ENCODE measurements at regions not wholly inside any gene's neighbourhood (a gene's known extent, or its start where the extent isn't known, plus 50 kb on each side); places are given as distances from the start of the nearest gene placed in this dataset.

DNA sequence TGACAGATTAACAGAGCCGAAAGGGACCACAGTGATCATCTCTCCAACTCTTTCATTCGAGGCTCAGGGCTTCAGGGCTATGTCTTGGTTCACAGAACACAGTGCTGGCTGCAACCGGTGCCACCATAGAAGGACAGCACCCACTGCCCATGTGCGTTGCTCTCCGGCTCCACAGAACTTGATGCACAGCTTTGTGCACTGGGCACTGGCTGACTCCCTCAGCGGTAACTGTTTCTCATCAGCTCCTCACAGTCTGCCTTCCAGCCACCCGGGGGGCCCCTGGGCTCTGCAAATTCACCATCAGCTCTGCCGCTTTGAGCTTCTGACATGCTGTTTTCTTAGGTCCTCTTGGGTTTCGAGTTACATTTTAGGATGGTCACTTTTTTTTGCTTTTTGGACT, 124.3 kb upstream of the RAB12 start (continued):
- TF ChIP-seq ZNF416 (CRISPR knock-in tag; IDR thresholded peaks at IDR 0.05) (no peak), ESRRA (CRISPR knock-in tag; IDR thresholded peaks at IDR 0.05; ENCODE audit: borderline replicate concordance) (no peak), GABPB1 (CRISPR knock-in tag; IDR thresholded peaks at IDR 0.05) (no peak), ZNF396 (CRISPR knock-in tag; IDR thresholded peaks at IDR 0.05; ENCODE audit: borderline replicate concordance) (no peak), KAT7 (CRISPR knock-in tag; IDR thresholded peaks at IDR 0.05; ENCODE audit: borderline replicate concordance) (no peak), GTF2I (CRISPR knock-in tag; conservative IDR thresholded peaks at IDR 0.05) (no peak), ZBTB21 (CRISPR knock-in tag; IDR thresholded peaks at IDR 0.05; ENCODE audit: borderline replicate concordance) (no peak), MYBL2 (CRISPR knock-in tag; IDR thresholded peaks at IDR 0.05) (no peak), NR3C1 (CRISPR knock-in tag; conservative IDR thresholded peaks at IDR 0.05; ENCODE audit: low read depth) (no peak), TEAD1 (CRISPR knock-in tag; IDR thresholded peaks at IDR 0.05) (no peak)
- TF ChIP-seq, protein P1, sequence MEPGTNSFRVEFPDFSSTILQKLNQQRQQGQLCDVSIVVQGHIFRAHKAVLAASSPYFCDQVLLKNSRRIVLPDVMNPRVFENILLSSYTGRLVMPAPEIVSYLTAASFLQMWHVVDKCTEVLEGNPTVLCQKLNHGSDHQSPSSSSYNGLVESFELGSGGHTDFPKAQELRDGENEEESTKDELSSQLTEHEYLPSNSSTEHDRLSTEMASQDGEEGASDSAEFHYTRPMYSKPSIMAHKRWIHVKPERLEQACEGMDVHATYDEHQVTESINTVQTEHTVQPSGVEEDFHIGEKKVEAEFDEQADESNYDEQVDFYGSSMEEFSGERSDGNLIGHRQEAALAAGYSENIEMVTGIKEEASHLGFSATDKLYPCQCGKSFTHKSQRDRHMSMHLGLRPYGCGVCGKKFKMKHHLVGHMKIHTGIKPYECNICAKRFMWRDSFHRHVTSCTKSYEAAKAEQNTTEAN (CRISPR knock-in tag; IDR thresholded peaks at IDR 0.05): no peak
- TF ChIP-seq, protein P2, sequence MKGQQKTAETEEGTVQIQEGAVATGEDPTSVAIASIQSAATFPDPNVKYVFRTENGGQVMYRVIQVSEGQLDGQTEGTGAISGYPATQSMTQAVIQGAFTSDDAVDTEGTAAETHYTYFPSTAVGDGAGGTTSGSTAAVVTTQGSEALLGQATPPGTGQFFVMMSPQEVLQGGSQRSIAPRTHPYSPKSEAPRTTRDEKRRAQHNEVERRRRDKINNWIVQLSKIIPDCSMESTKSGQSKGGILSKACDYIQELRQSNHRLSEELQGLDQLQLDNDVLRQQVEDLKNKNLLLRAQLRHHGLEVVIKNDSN (CRISPR knock-in tag; IDR thresholded peaks at IDR 0.05): no peak
- TF ChIP-seq, protein P3, sequence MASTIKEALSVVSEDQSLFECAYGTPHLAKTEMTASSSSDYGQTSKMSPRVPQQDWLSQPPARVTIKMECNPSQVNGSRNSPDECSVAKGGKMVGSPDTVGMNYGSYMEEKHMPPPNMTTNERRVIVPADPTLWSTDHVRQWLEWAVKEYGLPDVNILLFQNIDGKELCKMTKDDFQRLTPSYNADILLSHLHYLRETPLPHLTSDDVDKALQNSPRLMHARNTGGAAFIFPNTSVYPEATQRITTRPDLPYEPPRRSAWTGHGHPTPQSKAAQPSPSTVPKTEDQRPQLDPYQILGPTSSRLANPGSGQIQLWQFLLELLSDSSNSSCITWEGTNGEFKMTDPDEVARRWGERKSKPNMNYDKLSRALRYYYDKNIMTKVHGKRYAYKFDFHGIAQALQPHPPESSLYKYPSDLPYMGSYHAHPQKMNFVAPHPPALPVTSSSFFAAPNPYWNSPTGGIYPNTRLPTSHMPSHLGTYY (CRISPR knock-in tag; IDR thresholded peaks at IDR 0.05): no peak

DNA sequence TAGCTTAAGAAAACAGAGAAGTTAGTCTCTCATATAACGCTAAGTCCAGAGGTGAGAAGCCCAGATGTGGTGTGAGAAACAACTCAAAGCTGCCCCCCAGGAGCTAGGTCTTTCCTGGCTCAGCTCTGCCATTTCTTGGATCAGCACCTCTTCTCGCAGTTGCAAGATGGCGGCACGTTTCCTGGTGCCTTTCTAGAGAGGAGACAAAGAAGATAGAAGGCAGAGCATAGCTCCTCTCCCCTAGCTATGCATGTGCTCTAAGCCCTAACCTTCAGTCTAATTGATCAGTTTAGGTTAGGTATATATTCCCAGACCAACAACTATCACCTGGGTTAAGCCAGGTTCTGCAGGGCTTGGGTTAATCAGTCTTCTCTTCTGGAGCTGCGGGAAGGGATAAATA, 119.5 kb upstream of the RAB12 start:
- TF ChIP-seq, protein P4, sequence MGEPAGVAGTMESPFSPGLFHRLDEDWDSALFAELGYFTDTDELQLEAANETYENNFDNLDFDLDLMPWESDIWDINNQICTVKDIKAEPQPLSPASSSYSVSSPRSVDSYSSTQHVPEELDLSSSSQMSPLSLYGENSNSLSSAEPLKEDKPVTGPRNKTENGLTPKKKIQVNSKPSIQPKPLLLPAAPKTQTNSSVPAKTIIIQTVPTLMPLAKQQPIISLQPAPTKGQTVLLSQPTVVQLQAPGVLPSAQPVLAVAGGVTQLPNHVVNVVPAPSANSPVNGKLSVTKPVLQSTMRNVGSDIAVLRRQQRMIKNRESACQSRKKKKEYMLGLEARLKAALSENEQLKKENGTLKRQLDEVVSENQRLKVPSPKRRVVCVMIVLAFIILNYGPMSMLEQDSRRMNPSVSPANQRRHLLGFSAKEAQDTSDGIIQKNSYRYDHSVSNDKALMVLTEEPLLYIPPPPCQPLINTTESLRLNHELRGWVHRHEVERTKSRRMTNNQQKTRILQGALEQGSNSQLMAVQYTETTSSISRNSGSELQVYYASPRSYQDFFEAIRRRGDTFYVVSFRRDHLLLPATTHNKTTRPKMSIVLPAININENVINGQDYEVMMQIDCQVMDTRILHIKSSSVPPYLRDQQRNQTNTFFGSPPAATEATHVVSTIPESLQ (CRISPR knock-in tag; IDR thresholded peaks at IDR 0.05): no peak
- no peak for TF ChIP-seq TP53 (CRISPR knock-in tag; IDR thresholded peaks at IDR 0.05)
- TF ChIP-seq, protein P5, sequence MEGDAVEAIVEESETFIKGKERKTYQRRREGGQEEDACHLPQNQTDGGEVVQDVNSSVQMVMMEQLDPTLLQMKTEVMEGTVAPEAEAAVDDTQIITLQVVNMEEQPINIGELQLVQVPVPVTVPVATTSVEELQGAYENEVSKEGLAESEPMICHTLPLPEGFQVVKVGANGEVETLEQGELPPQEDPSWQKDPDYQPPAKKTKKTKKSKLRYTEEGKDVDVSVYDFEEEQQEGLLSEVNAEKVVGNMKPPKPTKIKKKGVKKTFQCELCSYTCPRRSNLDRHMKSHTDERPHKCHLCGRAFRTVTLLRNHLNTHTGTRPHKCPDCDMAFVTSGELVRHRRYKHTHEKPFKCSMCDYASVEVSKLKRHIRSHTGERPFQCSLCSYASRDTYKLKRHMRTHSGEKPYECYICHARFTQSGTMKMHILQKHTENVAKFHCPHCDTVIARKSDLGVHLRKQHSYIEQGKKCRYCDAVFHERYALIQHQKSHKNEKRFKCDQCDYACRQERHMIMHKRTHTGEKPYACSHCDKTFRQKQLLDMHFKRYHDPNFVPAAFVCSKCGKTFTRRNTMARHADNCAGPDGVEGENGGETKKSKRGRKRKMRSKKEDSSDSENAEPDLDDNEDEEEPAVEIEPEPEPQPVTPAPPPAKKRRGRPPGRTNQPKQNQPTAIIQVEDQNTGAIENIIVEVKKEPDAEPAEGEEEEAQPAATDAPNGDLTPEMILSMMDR (IDR thresholded peaks at IDR 0.05): no peak
- TF ChIP-seq RELA (CRISPR knock-in tag; IDR thresholded peaks at IDR 0.05; ENCODE audit: borderline replicate concordance): no peak
- no peak for TF ChIP-seq NFYB (CRISPR knock-in tag; conservative IDR thresholded peaks at IDR 0.05; ENCODE audit: low read depth)
- TF ChIP-seq ELF4 (CRISPR knock-in tag; IDR thresholded peaks at IDR 0.05; ENCODE audit: low read depth): no peak
- TF ChIP-seq, protein P6, sequence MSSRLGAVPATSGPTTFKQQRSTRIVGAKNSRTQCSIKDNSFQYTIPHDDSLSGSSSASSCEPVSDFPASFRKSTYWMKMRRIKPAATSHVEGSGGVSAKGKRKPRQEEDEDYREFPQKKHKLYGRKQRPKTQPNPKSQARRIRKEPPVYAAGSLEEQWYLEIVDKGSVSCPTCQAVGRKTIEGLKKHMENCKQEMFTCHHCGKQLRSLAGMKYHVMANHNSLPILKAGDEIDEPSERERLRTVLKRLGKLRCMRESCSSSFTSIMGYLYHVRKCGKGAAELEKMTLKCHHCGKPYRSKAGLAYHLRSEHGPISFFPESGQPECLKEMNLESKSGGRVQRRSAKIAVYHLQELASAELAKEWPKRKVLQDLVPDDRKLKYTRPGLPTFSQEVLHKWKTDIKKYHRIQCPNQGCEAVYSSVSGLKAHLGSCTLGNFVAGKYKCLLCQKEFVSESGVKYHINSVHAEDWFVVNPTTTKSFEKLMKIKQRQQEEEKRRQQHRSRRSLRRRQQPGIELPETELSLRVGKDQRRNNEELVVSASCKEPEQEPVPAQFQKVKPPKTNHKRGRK (CRISPR knock-in tag; IDR thresholded peaks at IDR 0.05; ENCODE audit: borderline replicate concordance): no peak
- TF ChIP-seq PRRX2 (CRISPR knock-in tag; IDR thresholded peaks at IDR 0.05): no peak
- TF ChIP-seq SMAD4 (CRISPR knock-in tag; IDR thresholded peaks at IDR 0.05): no peak
- TF ChIP-seq, protein P7, sequence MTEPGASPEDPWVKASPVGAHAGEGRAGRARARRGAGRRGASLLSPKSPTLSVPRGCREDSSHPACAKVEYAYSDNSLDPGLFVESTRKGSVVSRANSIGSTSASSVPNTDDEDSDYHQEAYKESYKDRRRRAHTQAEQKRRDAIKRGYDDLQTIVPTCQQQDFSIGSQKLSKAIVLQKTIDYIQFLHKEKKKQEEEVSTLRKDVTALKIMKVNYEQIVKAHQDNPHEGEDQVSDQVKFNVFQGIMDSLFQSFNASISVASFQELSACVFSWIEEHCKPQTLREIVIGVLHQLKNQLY (CRISPR knock-in tag; IDR thresholded peaks at IDR 0.05): no peak
- TF ChIP-seq JAZF1 (CRISPR knock-in tag; IDR thresholded peaks at IDR 0.05): no peak
- Mint-ChIP-seq H3K9me3 (peaks cover 16% of the 10 kb centered on the region), H3K36me3 (no peaks in the 10 kb centered on the region), H3K27ac (no peak overlapping the region), H3K27me3 (ENCODE audit: low read depth) (no peaks in the 10 kb centered on the region; the same call in 1 of the 2 replicates), H3K4me1 (no peaks in the 10 kb centered on the region), H3K4me3 (no peak overlapping the region)
- ATAC-seq (no peak), DNase-seq (ENCODE audit: low spot score) (no peak)
- CTCF ChIA-PET: interaction anchor here (1.3 kb wide), 1 partner anchor 11 kb away, joined by 4 read pairs; no protein-coding TSS in a partner anchor
- POLR2A ChIA-PET: no interaction called here
